PFSK-1 (cell line): ENCODE measurements at regions not wholly inside any gene's neighbourhood (a gene's known extent, or its start where the extent isn't known, plus 50 kb on each side); places are given as distances from the start of the nearest gene placed in this dataset.

Source experiments
- POLR2AphosphoS5 ChIP-seq: IDR thresholded peaks from 2 replicates; pipeline ENCODE4 v1.6.1; 2012; ENCODE audit warnings: low read depth, mild to moderate bottlenecking, control low read depth, low read length, moderate library complexity
- REST ChIP-seq, 2 experiments: IDR thresholded peaks; 2 replicates each; pipeline versions ENCODE4 v1.6.1 to v1.8.0; 2011 to 2012; ENCODE audit warnings: low read depth in 2 of 2, low read length in 2 of 2, control low read depth in 1 of 2, inconsistent platforms in 1 of 2, mild to moderate bottlenecking in 1 of 2, moderate library complexity in 1 of 2; ENCODE audit not compliant: insufficient read depth in 1 of 2
- SIN3A ChIP-seq: IDR thresholded peaks from 2 replicates; pipeline ENCODE4 v1.6.1; 2012; ENCODE audit warnings: mild to moderate bottlenecking, low read length, moderate library complexity, borderline replicate concordance; ENCODE audit not compliant: insufficient read depth
- TAF1 ChIP-seq: IDR thresholded peaks from 2 replicates; pipeline ENCODE4 v1.6.1; 2012; ENCODE audit warnings: low read length, control low read depth, borderline replicate concordance; ENCODE audit not compliant: insufficient read depth

GRCh38 chr9:2425676-2426075 lies 195.9 kb upstream of the VLDLR start:
- TF ChIP-seq POLR2AphosphoS5: no peak
- no peak for TF ChIP-seq TAF1
- no peak for TF ChIP-seq SIN3A
- TF ChIP-seq REST (IDR thresholded peaks at IDR 0.05; ENCODE audit: insufficient read depth in 1 of 2, low read depth in 2 of 2, low read length in 2 of 2): no peak
